KMS-11 (cell line): ENCODE measurements at regions not wholly inside any gene's neighbourhood (a gene's known extent, or its start where the extent isn't known, plus 50 kb on each side); places are given as distances from the start of the nearest gene placed in this dataset.

ENCODE experiments used
- H2AFZ ChIP-seq: fragments of 200-600 bp; sonication (generic); 2 replicates; pipeline ENCODE4 v1.6.1; 2016; ENCODE audit warnings: antibody characterized with exemption, mixed run types, low read depth
- H3K27ac ChIP-seq: fragments of 200-600 bp; sonication (generic); 2 replicates; pipeline ENCODE4 v1.6.1; 2016; ENCODE audit warnings: mild to moderate bottlenecking, mixed run types
- H3K27me3 ChIP-seq: fragments of 200-600 bp; sonication (generic); 2 replicates; pipeline ENCODE4 v1.6.1; 2017; ENCODE audit warnings: mild to moderate bottlenecking, low read depth, mixed run types, moderate library complexity; ENCODE audit not compliant: insufficient read depth
- H3K36me3 ChIP-seq: fragments of 200-600 bp; sonication (generic); 2 replicates; pipeline ENCODE4 v1.6.1; 2017; ENCODE audit warnings: mild to moderate bottlenecking, mixed run types; ENCODE audit not compliant: insufficient read depth
- H3K4me1 ChIP-seq: fragments of 200-600 bp; sonication (generic); 2 replicates; pipeline ENCODE4 v1.6.1; 2016; ENCODE audit warnings: mild to moderate bottlenecking, low read depth, mixed run types; ENCODE audit not compliant: poor library complexity, severe bottlenecking
- H3K4me2 ChIP-seq: fragments of 200-600 bp; sonication (generic); 2 replicates; pipeline ENCODE4 v1.7.0; 2016; ENCODE audit warnings: mild to moderate bottlenecking, mixed run types
- H3K4me3 ChIP-seq: fragments of 200-600 bp; sonication (generic); IDR thresholded peaks from 2 replicates; pipeline ENCODE4 v1.6.1; 2017; ENCODE audit warnings: low read depth, low read length, mixed read lengths; ENCODE audit not compliant: insufficient read depth
- H3K79me2 ChIP-seq: fragments of 200-600 bp; sonication (generic); 2 replicates; pipeline ENCODE4 v1.6.1; 2016; ENCODE audit warnings: low read depth, mixed run types; ENCODE audit not compliant: insufficient read depth
- H3K9ac ChIP-seq: fragments of 200-600 bp; sonication (generic); 2 replicates; pipeline ENCODE4 v1.6.1; 2016; ENCODE audit warnings: mild to moderate bottlenecking, mixed run types
- H4K20me1 ChIP-seq: fragments of 200-600 bp; sonication (generic); 2 replicates; pipeline ENCODE4 v1.6.1; 2016; ENCODE audit warnings: mild to moderate bottlenecking, mixed run types; ENCODE audit not compliant: insufficient read depth
- CTCF ChIP-seq: fragments of 200-600 bp; sonication (generic); conservative IDR thresholded peaks from 2 replicates; pipeline ENCODE4 v1.6.1; 2017; ENCODE audit warnings: low read depth, mild to moderate bottlenecking, antibody characterized with exemption, low read length, moderate library complexity, mixed read lengths

GRCh38 chr1:56359056-56359455 is 220.3 kb downstream of the PLPP3 start:
- Histone ChIP-seq H4K20me1 (no peaks in the 10 kb centered on the region), H3K4me3 (no peak overlapping the region), H3K27ac (no peak overlapping the region), H3K4me1 (no peaks in the 10 kb centered on the region), H3K36me3 (no peaks in the 10 kb centered on the region), H3K9ac (no peak overlapping the region), H2AFZ (no peak overlapping the region), H3K4me2 (no peak overlapping the region), H3K79me2 (no peaks in the 10 kb centered on the region), H3K27me3 (no peaks in the 10 kb centered on the region)
- no peak for TF ChIP-seq CTCF

GRCh38 chr1:56357927-56358690 is 221.3 kb downstream of the PLPP3 start:
- Histone ChIP-seq H3K4me2 (no peak overlapping the region), H3K4me1 (no peaks in the 10 kb centered on the region), H4K20me1 (no peaks in the 10 kb centered on the region), H3K27ac (no peak overlapping the region), H3K36me3 (no peaks in the 10 kb centered on the region), H3K9ac (no peak overlapping the region), H3K79me2 (no peaks in the 10 kb centered on the region), H2AFZ (no peak overlapping the region), H3K27me3 (no peaks in the 10 kb centered on the region), H3K4me3 (no peak overlapping the region)
- no peak for TF ChIP-seq CTCF

GRCh38 chr1:56356376-56356990 is 222.9 kb downstream of the PLPP3 start:
- Histone ChIP-seq H3K36me3 (no peaks in the 10 kb centered on the region), H3K4me1 (no peaks in the 10 kb centered on the region), H3K9ac (no peak overlapping the region), H3K27ac (no peak overlapping the region), H4K20me1 (no peaks in the 10 kb centered on the region), H3K4me2 (no peak overlapping the region), H2AFZ (no peak overlapping the region), H3K4me3 (no peak overlapping the region), H3K79me2 (no peaks in the 10 kb centered on the region), H3K27me3 (no peaks in the 10 kb centered on the region)
- no peak for TF ChIP-seq CTCF

GRCh38 chr1:56355918-56356317 is 223.4 kb downstream of the PLPP3 start:
- Histone ChIP-seq H3K27me3 (no peaks in the 10 kb centered on the region), H2AFZ (no peak overlapping the region), H3K79me2 (no peaks in the 10 kb centered on the region), H3K4me1 (no peaks in the 10 kb centered on the region), H3K27ac (no peak overlapping the region), H3K4me3 (no peak overlapping the region), H4K20me1 (no peaks in the 10 kb centered on the region), H3K4me2 (no peak overlapping the region), H3K36me3 (no peaks in the 10 kb centered on the region), H3K9ac (no peak overlapping the region)
- TF ChIP-seq CTCF, result no peak
